Progenitor cell of endocrine pancreas (in vitro differentiated cells): ENCODE measurements at regions not wholly inside any gene's neighbourhood (a gene's known extent, or its start where the extent isn't known, plus 50 kb on each side); places are given as distances from the start of the nearest gene placed in this dataset.

Experiments used
- DNase-seq: peaks from one replicate; pipeline ENCODE4 v3.0.0; 2021; ENCODE audit warnings: low spot score; ENCODE audit not compliant: unreplicated experiment
- H3K27ac Mint-ChIP-seq: 2 replicates; pipeline ENCODE4 v1.8.0; 2021; ENCODE audit warnings: mild to moderate bottlenecking, moderate library complexity, mixed read lengths
- H3K27me3 Mint-ChIP-seq: 2 replicates; pipeline ENCODE4 v1.8.0; 2021; ENCODE audit warnings: mixed read lengths
- H3K36me3 Mint-ChIP-seq: 2 replicates; pipeline ENCODE4 v1.8.0; 2022; ENCODE audit warnings: mixed read lengths; ENCODE audit not compliant: insufficient read depth
- H3K4me1 Mint-ChIP-seq: 2 replicates; pipeline ENCODE4 v1.8.0; 2021; ENCODE audit warnings: low read depth, mixed read lengths
- H3K4me3 Mint-ChIP-seq: 2 replicates; pipeline ENCODE4 v1.8.0; 2021; ENCODE audit warnings: low read depth, mild to moderate bottlenecking, moderate library complexity, mixed read lengths
- H3K9me3 Mint-ChIP-seq: 2 replicates; pipeline ENCODE4 v1.8.0; 2021; ENCODE audit warnings: low read depth, mixed read lengths
- CTCF ChIP-seq: fragments of 200-600 bp; sonication (generic); IDR thresholded peaks from one replicate; pipeline ENCODE4 v1.5.0; 2021; ENCODE audit warnings: antibody characterized with exemption, mild to moderate bottlenecking; ENCODE audit not compliant: unreplicated experiment

DNA sequence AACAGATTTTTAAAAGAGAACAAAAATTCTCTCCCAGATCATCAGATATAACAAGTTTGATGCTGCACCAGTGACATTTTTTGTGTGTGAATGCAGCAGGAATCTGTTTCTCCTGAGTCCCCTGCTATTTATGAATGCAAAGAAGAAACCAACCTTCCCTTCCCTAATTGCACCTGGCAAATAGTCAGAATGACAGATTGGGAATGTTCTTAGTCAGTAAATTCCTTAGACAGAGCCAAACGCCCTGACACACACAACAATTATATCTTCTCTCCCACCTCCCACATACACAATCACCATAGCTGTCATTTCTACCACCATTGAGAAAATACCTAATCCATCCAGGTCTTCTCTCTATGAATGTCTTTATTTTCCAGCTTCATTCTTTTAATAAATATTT lies 174.4 kb downstream of the ALG10B start:
- no peak for TF ChIP-seq CTCF
- no peak for DNase-seq
- Mint-ChIP-seq H3K9me3 (no peaks in the 10 kb centered on the region), H3K36me3 (no peaks in the 10 kb centered on the region), H3K4me3 (no peak overlapping the region), H3K27me3 (no peaks in the 10 kb centered on the region), H3K4me1 (peaks cover 9% of the 10 kb centered on the region), H3K27ac (no peak overlapping the region)

DNA sequence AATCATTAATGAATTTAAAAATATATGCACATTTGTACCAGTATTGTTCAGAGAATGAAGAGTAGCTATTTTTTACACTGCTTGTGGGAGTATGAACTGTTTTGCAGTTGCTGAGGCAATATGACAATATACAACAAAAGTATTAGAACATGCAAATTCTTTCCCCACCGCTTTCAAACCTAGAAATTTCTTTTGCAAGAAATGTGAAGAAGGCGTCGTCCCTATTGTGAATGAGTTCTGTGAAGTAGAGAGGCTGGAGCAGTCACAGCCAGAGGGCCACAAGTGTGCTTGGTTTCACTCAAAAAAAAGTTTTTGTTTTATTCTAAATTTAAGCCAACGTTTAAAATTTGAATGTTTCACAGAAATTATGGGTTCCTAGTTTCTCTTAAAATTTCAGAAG lies 184.9 kb downstream of the ALG10B start:
- H3K27me3 Mint-ChIP-seq, result no peaks in the 10 kb centered on the region
- H3K9me3 Mint-ChIP-seq, result peaks cover 13% of the 10 kb centered on the region
- H3K36me3 Mint-ChIP-seq, result no peaks in the 10 kb centered on the region
- peaks cover 24% of the 10 kb centered on the region for H3K4me1 Mint-ChIP-seq
- H3K4me3 Mint-ChIP-seq, result no peak overlapping the region
- no peak for TF ChIP-seq CTCF
- no peak overlapping the region for H3K27ac Mint-ChIP-seq
- DNase-seq, result no peak

DNA sequence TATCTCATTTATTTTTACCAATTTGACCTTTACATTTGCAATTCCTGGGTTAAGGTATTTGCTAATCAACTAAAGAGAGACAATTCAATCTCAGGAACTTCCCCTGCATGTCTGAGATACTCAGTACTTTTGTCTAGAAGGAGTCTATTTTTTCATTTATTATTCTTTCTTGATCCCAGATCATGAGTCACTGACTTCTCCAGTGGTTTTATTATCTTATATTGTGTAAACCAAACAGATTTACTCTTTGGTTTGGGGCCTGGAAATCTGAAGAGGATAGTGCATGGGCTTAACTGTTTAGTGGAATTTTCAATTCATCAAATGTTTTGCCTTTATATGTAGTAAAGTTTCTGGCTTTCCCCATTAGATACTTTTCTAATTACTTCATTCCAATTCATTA lies 185.4 kb downstream of the ALG10B start:
- Mint-ChIP-seq H3K36me3 (no peaks in the 10 kb centered on the region), H3K9me3 (peaks cover 13% of the 10 kb centered on the region), H3K27ac (no peak overlapping the region), H3K27me3 (no peaks in the 10 kb centered on the region), H3K4me3 (no peak overlapping the region), H3K4me1 (peaks cover 27% of the 10 kb centered on the region)
- no peak for DNase-seq
- TF ChIP-seq CTCF, result no peak

- H3K4me1 Mint-ChIP-seq, result peaks cover 30% of the 10 kb centered on the region
- no peaks in the 10 kb centered on the region for H3K36me3 Mint-ChIP-seq
- H3K27ac Mint-ChIP-seq, result no peak overlapping the region
- no peak for TF ChIP-seq CTCF
- H3K9me3 Mint-ChIP-seq, result peaks cover 9% of the 10 kb centered on the region
- DNase-seq, result no peak
- H3K4me3 Mint-ChIP-seq, result no peak overlapping the region
- no peaks in the 10 kb centered on the region for H3K27me3 Mint-ChIP-seq
Observed at GRCh38 chr12:38502415-38502814, 185.8 kb downstream of the ALG10B start.

GRCh38 chr12:38507839-38508238 lies 191.3 kb downstream of the ALG10B start:
- Mint-ChIP-seq H3K4me1 (peaks cover 38% of the 10 kb centered on the region), H3K36me3 (no peaks in the 10 kb centered on the region), H3K4me3 (no peak overlapping the region), H3K27ac (no peak overlapping the region), H3K9me3 (peaks cover 16% of the 10 kb centered on the region), H3K27me3 (no peaks in the 10 kb centered on the region)
- DNase-seq, result no peak
- no peak for TF ChIP-seq CTCF
